ENCODE measurements at regions not wholly inside any gene's neighbourhood (a gene's known extent, or its start where the extent isn't known, plus 50 kb on each side); places are given as distances from the start of the nearest gene placed in this dataset.

DNA sequence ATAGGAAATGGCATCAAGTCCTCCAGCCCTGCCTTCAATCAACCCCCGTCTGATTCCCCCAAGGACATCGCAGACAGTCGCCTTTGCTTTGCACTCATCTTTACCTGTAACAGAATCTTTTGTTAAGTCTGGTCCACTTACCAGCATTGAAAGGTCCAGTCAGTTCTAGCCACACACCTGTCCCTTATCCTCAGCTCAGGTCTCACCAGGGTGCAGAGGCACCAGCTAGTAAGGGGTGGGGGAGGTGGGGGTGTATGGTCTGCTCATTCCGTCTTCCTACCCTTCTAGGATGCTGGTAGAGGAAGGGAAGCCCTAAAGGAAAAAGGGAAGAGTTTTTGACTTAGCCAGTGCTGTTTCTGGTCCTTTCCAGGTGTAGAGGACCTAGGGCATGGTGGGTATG lies 427.7 kb downstream of the MATN1 start:
- Histone ChIP-seq H3K27ac (no peak overlapping the region), H3K4me3 (ENCODE audit: low read depth, low read length) (no peak overlapping the region), H3K27me3 (ENCODE audit: insufficient read depth, low read depth, severe bottlenecking) (no peaks in the 10 kb centered on the region), H3K36me3 (no peaks in the 10 kb centered on the region), H3K9me3 (ENCODE audit: severe bottlenecking) (peaks cover 3% of the 10 kb centered on the region)
- TF ChIP-seq, protein P1, sequence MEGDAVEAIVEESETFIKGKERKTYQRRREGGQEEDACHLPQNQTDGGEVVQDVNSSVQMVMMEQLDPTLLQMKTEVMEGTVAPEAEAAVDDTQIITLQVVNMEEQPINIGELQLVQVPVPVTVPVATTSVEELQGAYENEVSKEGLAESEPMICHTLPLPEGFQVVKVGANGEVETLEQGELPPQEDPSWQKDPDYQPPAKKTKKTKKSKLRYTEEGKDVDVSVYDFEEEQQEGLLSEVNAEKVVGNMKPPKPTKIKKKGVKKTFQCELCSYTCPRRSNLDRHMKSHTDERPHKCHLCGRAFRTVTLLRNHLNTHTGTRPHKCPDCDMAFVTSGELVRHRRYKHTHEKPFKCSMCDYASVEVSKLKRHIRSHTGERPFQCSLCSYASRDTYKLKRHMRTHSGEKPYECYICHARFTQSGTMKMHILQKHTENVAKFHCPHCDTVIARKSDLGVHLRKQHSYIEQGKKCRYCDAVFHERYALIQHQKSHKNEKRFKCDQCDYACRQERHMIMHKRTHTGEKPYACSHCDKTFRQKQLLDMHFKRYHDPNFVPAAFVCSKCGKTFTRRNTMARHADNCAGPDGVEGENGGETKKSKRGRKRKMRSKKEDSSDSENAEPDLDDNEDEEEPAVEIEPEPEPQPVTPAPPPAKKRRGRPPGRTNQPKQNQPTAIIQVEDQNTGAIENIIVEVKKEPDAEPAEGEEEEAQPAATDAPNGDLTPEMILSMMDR (IDR thresholded peaks at IDR 0.05; ENCODE audit: low read depth, low read length) = no peak
- DNase-seq = no peak

DNA sequence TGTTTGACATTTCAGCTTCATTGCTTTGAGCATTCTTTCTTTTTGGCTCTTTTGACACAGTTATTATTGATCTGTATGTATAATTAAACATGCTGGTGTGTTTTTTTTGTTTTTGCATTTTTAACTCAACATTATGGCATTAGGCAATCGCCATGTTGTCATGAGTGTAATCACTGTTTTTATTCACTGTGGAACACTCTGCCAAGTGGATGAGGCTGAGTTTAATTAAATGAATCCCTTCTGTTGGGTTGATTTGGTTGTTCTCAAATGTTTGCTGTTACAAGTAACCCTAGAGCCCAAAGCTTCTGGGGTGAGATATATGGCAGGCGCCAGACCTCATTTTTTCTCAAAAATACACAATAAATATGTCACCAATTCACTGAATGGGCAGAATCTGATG lies 428.1 kb downstream of the MATN1 start:
- no peak for DNase-seq
- no peaks in the 10 kb centered on the region for H3K27me3 ChIP-seq (ENCODE audit: insufficient read depth, low read depth, severe bottlenecking)
- TF ChIP-seq, protein P1 (IDR thresholded peaks at IDR 0.05; ENCODE audit: low read depth, low read length) = no peak
- no peak overlapping the region for H3K4me3 ChIP-seq (ENCODE audit: low read depth, low read length)
- peaks cover 3% of the 10 kb centered on the region for H3K9me3 ChIP-seq (ENCODE audit: severe bottlenecking)
- H3K36me3 ChIP-seq = no peaks in the 10 kb centered on the region
- H3K27ac ChIP-seq = no peak overlapping the region

DNA sequence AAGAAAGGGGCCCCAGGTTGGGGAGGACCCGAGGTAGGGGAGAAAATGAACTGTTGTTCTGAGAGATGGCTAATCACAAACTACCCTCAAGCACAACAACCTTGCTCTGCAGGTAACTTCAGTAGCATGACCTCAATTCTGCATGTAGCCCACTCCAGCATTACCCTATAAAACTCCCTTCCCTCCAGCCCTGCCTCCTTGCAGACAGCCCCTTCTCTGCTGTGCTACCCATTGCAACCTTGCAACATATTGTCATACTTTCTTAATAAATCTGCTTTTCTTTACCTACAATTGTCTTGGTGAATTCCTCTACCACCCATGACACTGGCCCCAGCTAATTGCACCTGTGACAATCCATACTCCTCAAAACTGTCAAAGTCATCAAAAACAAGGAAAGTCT lies 428.9 kb downstream of the MATN1 start:
- no peak overlapping the region for H3K4me3 ChIP-seq (ENCODE audit: low read depth, low read length)
- no peak overlapping the region for H3K27ac ChIP-seq
- H3K27me3 ChIP-seq (ENCODE audit: insufficient read depth, low read depth, severe bottlenecking) = no peaks in the 10 kb centered on the region
- peaks cover 3% of the 10 kb centered on the region for H3K9me3 ChIP-seq (ENCODE audit: severe bottlenecking)
- no peaks in the 10 kb centered on the region for H3K36me3 ChIP-seq
- no peak for DNase-seq
- TF ChIP-seq, protein P1 (IDR thresholded peaks at IDR 0.05; ENCODE audit: low read depth, low read length) = no peak

DNA sequence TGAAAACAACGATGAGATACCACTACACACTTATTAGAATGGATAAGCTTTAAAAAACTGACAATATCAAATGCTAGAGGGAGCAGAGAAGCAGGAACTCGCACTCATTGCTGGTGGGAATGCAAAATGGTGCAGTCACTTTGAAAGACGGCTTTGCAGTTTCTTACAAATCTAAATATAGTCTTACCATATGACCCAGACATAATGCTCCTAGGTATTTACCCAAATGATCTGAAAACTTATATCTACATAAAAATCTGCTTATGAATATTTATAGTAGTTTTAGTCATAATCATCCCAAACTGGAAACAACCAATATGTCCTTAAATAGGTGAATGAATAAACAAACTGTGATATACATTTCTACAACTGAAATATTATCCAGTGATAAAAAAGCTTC lies 430.9 kb downstream of the MATN1 start:
- no peaks in the 10 kb centered on the region for H3K36me3 ChIP-seq
- peaks cover 3% of the 10 kb centered on the region for H3K9me3 ChIP-seq (ENCODE audit: severe bottlenecking)
- TF ChIP-seq, protein P1 (IDR thresholded peaks at IDR 0.05; ENCODE audit: low read depth, low read length) = no peak
- H3K4me3 ChIP-seq (ENCODE audit: low read depth, low read length) = no peak overlapping the region
- DNase-seq = no peak
- H3K27ac ChIP-seq = no peak overlapping the region
- no peaks in the 10 kb centered on the region for H3K27me3 ChIP-seq (ENCODE audit: insufficient read depth, low read depth, severe bottlenecking)

DNA sequence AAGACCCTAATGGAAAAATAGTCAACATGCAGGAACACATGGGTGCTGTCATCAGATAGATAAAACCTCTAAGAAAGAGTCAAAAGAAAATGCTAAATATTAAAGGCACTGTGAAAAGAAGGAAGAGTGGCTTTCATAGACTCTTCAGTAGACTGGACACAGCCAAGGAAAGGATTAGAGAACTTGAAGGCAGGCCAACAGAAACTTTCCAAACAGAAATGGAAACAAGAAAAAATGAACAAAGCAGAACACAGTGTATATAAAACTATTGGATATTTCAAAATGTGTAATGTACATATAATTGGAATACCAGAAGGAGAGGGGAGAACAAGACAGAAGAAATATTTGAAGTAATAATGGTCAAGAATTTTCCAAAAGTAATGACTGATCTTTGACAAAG lies 431.9 kb downstream of the MATN1 start:
- Histone ChIP-seq H3K9me3 (ENCODE audit: severe bottlenecking) (no peaks in the 10 kb centered on the region), H3K27ac (no peak overlapping the region), H3K27me3 (ENCODE audit: insufficient read depth, low read depth, severe bottlenecking) (no peaks in the 10 kb centered on the region), H3K36me3 (no peaks in the 10 kb centered on the region), H3K4me3 (ENCODE audit: low read depth, low read length) (no peak overlapping the region)
- TF ChIP-seq, protein P1 (IDR thresholded peaks at IDR 0.05; ENCODE audit: low read depth, low read length) = no peak
- no peak for DNase-seq

DNA sequence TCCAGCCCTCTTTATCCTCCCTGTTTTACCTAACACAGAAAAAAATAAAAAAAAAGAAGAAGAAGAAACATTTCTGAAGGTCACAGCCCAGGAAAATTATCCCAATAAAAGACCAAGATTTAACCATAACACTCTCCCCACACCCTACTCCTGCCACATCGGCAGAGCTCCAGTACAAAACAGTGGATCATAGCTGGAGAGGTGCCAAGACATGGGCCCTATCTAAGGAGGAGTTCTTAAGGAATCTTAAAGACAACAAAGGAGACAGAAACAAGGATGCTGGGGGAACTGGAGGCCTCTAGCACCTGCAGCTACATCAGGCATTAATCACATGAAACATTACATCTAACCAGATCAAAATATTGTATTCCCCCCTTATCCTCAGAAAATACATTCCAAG lies 432.8 kb downstream of the MATN1 start:
- no peaks in the 10 kb centered on the region for H3K36me3 ChIP-seq
- H3K27ac ChIP-seq = no peak overlapping the region
- H3K27me3 ChIP-seq (ENCODE audit: insufficient read depth, low read depth, severe bottlenecking) = no peaks in the 10 kb centered on the region
- no peaks in the 10 kb centered on the region for H3K9me3 ChIP-seq (ENCODE audit: severe bottlenecking)
- no peak for DNase-seq
- TF ChIP-seq, protein P1 (IDR thresholded peaks at IDR 0.05; ENCODE audit: low read depth, low read length) = no peak
- H3K4me3 ChIP-seq (ENCODE audit: low read depth, low read length) = no peak overlapping the region
